Mesenchymal stem cell (in vitro differentiated cells and primary cell): ENCODE measurements at regions not wholly inside any gene's neighbourhood (a gene's known extent, or its start where the extent isn't known, plus 50 kb on each side); places are given as distances from the start of the nearest gene placed in this dataset.

Experiments used
- DNase-seq: peaks from one replicate; pipeline ENCODE4 v3.0.0-alpha.2; 2013
- H2AFZ ChIP-seq: one replicate; pipeline ENCODE4 v1.6.1; 2013; ENCODE audit warnings: low read depth, mild to moderate bottlenecking, control low read depth, inconsistent platforms, low read length, moderate library complexity
- H2AK5ac ChIP-seq: 2 replicates; pipeline ENCODE4 v1.6.1; 2013; ENCODE audit warnings: low read length, moderate library complexity, mild to moderate bottlenecking, inconsistent platforms; ENCODE audit not compliant: severe bottlenecking
- H2BK120ac ChIP-seq: one replicate; pipeline ENCODE4 v1.6.1; 2013; ENCODE audit warnings: low read depth, mild to moderate bottlenecking, inconsistent platforms, low read length, moderate library complexity
- H2BK12ac ChIP-seq, 2 experiments: one replicate each; pipeline ENCODE4 v1.6.1; 2013; ENCODE audit warnings: inconsistent platforms in 2 of 2, low read length in 2 of 2, mild to moderate bottlenecking in 2 of 2, moderate library complexity in 2 of 2, control low read depth in 1 of 2
- H2BK15ac ChIP-seq: one replicate; pipeline ENCODE4 v1.6.1; 2013; ENCODE audit warnings: mild to moderate bottlenecking, low read depth, inconsistent platforms; ENCODE audit not compliant: poor library complexity, severe bottlenecking
- H2BK5ac ChIP-seq: 2 replicates; pipeline ENCODE4 v1.6.1; 2013; ENCODE audit warnings: low read depth, mild to moderate bottlenecking, low read length, control low read depth, inconsistent platforms; ENCODE audit not compliant: poor library complexity, severe bottlenecking
- H3K14ac ChIP-seq, 2 experiments: one replicate each; pipeline ENCODE4 v1.6.1; 2013; ENCODE audit warnings: inconsistent platforms in 2 of 2, low read length in 2 of 2, control low read depth in 1 of 2, mild to moderate bottlenecking in 1 of 2, moderate library complexity in 1 of 2
- H3K18ac ChIP-seq, 2 experiments: one replicate each; pipeline ENCODE4 v1.6.1; 2013; ENCODE audit warnings: inconsistent platforms in 2 of 2, low read length in 2 of 2, control low read depth in 1 of 2, low read depth in 1 of 2, mild to moderate bottlenecking in 1 of 2
- H3K23ac ChIP-seq, 2 experiments: one replicate each; pipeline ENCODE4 v1.6.1; 2013; ENCODE audit warnings: inconsistent platforms in 2 of 2, low read length in 2 of 2, mild to moderate bottlenecking in 2 of 2, moderate library complexity in 2 of 2, control low read depth in 1 of 2
- H3K27ac ChIP-seq: 2 replicates; pipeline ENCODE4 v1.5.1; 2013; ENCODE audit warnings: mild to moderate bottlenecking, moderate library complexity, low read length, control low read depth, inconsistent platforms; ENCODE audit not compliant: poor library complexity, severe bottlenecking
- H3K27me3 ChIP-seq, 2 experiments: 2 replicates each; pipeline versions ENCODE4 v1.6.1 to v1.7.0; 2013; ENCODE audit warnings: low read length in 2 of 2, mild to moderate bottlenecking in 2 of 2, moderate library complexity in 2 of 2, control low read depth in 1 of 2, inconsistent platforms in 1 of 2; ENCODE audit not compliant: control insufficient read depth in 1 of 2, insufficient read depth in 1 of 2
- H3K36me3 ChIP-seq, 2 experiments: 2 replicates each; pipeline versions ENCODE4 v1.6.1 to v1.7.0; 2013; ENCODE audit warnings: low read length in 2 of 2, control low read depth in 1 of 2, inconsistent platforms in 1 of 2, low read depth in 1 of 2, mild to moderate bottlenecking in 1 of 2; ENCODE audit not compliant: insufficient read depth in 2 of 2, control insufficient read depth in 1 of 2
- H3K4ac ChIP-seq, 2 experiments: one replicate each; pipeline ENCODE4 v1.6.1; 2013; ENCODE audit warnings: inconsistent platforms in 2 of 2, low read length in 2 of 2, mild to moderate bottlenecking in 2 of 2, moderate library complexity in 2 of 2, control low read depth in 1 of 2, low read depth in 1 of 2
- H3K4me1 ChIP-seq: 2 replicates; pipeline ENCODE4 v1.6.1; 2013; ENCODE audit warnings: low read depth, low read length, control low read depth; ENCODE audit not compliant: control insufficient read depth, insufficient read depth
- H3K4me2 ChIP-seq: 2 replicates; pipeline ENCODE4 v1.6.1; 2013; ENCODE audit warnings: low read length, mild to moderate bottlenecking, inconsistent platforms; ENCODE audit not compliant: poor library complexity, severe bottlenecking
- H3K4me3 ChIP-seq, 2 experiments: 2 replicates each; pipeline versions ENCODE4 v1.5.1 to v1.7.0; 2013; ENCODE audit warnings: low read length in 2 of 2, mild to moderate bottlenecking in 2 of 2, control low read depth in 1 of 2, low read depth in 1 of 2; ENCODE audit not compliant: insufficient read depth in 1 of 2
- H3K79me1 ChIP-seq: replicated peaks from 2 replicates; pipeline ENCODE4 v1.6.1; 2013; ENCODE audit warnings: mild to moderate bottlenecking, control low read depth, low read length, inconsistent platforms; ENCODE audit not compliant: poor library complexity, severe bottlenecking
- H3K9ac ChIP-seq: 2 replicates; pipeline ENCODE4 v1.7.0; 2013; ENCODE audit warnings: mild to moderate bottlenecking, low read length, moderate library complexity
- H3K9me3 ChIP-seq: 2 replicates; pipeline ENCODE4 v1.7.0; 2013; ENCODE audit warnings: mild to moderate bottlenecking, low read length; ENCODE audit not compliant: control insufficient read depth
- H4K8ac ChIP-seq: one replicate; pipeline ENCODE4 v1.6.1; 2013; ENCODE audit warnings: inconsistent platforms, mild to moderate bottlenecking, low read length, moderate library complexity
- H4K91ac ChIP-seq: one replicate; pipeline ENCODE4 v1.6.1; 2013; ENCODE audit warnings: mild to moderate bottlenecking, low read length, inconsistent platforms
- WGBS: methylation state at CpG from one replicate; pipeline ENCODE4 v1.1.7; 2013; ENCODE audit warnings: mixed read lengths; 5-methylcytosine and 5-hydroxymethylcytosine counted together

DNA sequence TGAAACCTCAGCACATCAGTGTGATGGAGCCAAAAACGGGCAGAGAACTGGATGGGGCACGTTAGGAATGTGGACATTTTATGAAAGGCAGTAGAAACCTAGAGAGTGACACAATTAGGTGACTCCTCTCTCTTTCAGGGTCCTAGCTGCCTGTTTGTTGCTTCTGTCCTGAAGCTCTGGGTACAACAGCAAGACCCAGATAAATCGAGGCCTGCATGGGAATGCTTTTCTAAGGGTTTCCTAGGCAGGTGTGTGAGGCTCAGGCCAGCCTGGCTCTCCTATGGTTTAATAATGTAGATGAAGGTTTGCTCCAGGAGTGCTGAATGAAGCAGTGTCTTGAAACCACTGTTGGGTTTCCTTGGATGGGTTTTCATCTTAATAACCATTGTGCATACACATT lies 517.1 kb upstream of the RAB6C start:
- H4K91ac ChIP-seq, result no peak overlapping the region
- H3K18ac ChIP-seq, result no peak overlapping the region
- H3K9me3 ChIP-seq, result no peaks in the 10 kb centered on the region
- no peak overlapping the region for H2BK5ac ChIP-seq
- H3K27me3 ChIP-seq, result no peaks in the 10 kb centered on the region
- H3K79me1 ChIP-seq, result no peaks in the 10 kb centered on the region
- no peak overlapping the region for H2BK12ac ChIP-seq
- no peak overlapping the region for H2AFZ ChIP-seq
- H3K23ac ChIP-seq, result no peak overlapping the region
- no peak overlapping the region for H3K9ac ChIP-seq
- H2AK5ac ChIP-seq, result no peak overlapping the region
- no peak overlapping the region for H3K27ac ChIP-seq
- no peak overlapping the region for H4K8ac ChIP-seq
- H3K36me3 ChIP-seq, result no peaks in the 10 kb centered on the region
- H3K4me3 ChIP-seq, result no peak overlapping the region
- H3K4ac ChIP-seq, result no peak overlapping the region
- H2BK120ac ChIP-seq, result no peak overlapping the region
- no peak for DNase-seq
- no peak overlapping the region for H3K14ac ChIP-seq
- WGBS, result 31% methylated on average over 3 of the region's 3 CpGs
- H3K4me1 ChIP-seq, result no peaks in the 10 kb centered on the region
- no peak overlapping the region for H3K4me2 ChIP-seq
- no peak overlapping the region for H2BK15ac ChIP-seq

DNA sequence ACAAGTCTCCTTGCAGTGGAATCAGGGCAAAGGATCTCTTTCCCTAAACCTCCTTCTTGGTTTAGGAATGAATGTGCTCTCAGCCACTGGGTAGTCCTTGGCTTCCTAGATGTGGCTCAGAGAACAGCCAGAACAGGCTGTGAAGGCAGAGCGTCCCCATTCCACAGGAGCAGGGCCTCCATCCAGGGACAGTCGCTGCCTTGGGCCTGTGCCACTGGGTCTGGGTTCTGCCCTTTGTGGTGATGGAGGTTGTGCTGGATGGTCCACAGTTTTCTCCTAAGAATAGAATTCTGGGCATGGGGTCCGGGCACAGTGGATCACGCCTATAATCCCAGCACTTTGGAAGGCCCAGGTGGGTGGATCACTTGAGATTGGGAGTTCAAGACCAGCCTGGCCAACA lies 516.5 kb upstream of the RAB6C start:
- Histone ChIP-seq H3K9ac (no peak overlapping the region), H3K4me3 (no peak overlapping the region), H3K27me3 (no peaks in the 10 kb centered on the region), H3K4me1 (no peaks in the 10 kb centered on the region), H2BK12ac (no peak overlapping the region), H2BK120ac (no peak overlapping the region), H4K8ac (no peak overlapping the region), H2BK15ac (no peak overlapping the region), H3K23ac (no peak overlapping the region), H3K9me3 (no peaks in the 10 kb centered on the region), H3K18ac (no peak overlapping the region), H4K91ac (no peak overlapping the region), H2AK5ac (no peak overlapping the region), H2AFZ (no peak overlapping the region), H3K14ac (no peak overlapping the region), H3K27ac (no peak overlapping the region), H3K4ac (no peak overlapping the region), H3K79me1 (no peaks in the 10 kb centered on the region), H3K4me2 (no peak overlapping the region), H2BK5ac (no peak overlapping the region), H3K36me3 (no peaks in the 10 kb centered on the region)
- WGBS, result 79% methylated on average over 4 of the region's 4 CpGs
- no peak for DNase-seq

DNA sequence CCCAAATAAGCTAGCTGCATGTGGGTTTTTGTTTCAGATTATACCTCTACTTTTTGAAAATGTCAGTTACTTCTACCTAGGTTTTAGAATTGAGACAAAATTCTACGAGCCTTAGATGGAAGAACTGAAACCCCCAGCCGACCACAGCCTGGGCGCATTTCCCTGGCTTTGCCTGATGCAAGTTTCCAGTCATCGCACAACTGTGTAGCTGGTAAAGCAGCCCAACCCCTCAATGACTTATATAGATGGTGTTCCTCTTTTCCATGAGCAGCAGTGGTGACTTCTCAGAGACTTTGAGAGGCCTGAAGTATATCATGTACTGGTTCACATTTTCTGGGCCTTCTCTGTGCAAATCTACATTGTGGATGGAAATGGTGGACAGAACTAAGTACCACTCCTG lies 515.4 kb upstream of the RAB6C start:
- Histone ChIP-seq H2BK12ac (no peak overlapping the region), H2BK5ac (no peak overlapping the region), H3K4ac (no peak overlapping the region), H3K79me1 (no peaks in the 10 kb centered on the region), H3K4me2 (no peak overlapping the region), H2BK120ac (no peak overlapping the region), H3K9me3 (no peaks in the 10 kb centered on the region), H4K91ac (no peak overlapping the region), H3K9ac (no peak overlapping the region), H3K36me3 (no peaks in the 10 kb centered on the region), H3K23ac (no peak overlapping the region), H3K27me3 (no peaks in the 10 kb centered on the region), H2AK5ac (no peak overlapping the region), H2BK15ac (no peak overlapping the region), H2AFZ (no peak overlapping the region), H3K4me3 (no peak overlapping the region), H3K14ac (no peak overlapping the region), H3K18ac (no peak overlapping the region), H3K27ac (no peak overlapping the region), H4K8ac (no peak overlapping the region), H3K4me1 (no peaks in the 10 kb centered on the region)
- WGBS, result 87% methylated on average over 3 of the region's 4 CpGs
- no peak for DNase-seq

DNA sequence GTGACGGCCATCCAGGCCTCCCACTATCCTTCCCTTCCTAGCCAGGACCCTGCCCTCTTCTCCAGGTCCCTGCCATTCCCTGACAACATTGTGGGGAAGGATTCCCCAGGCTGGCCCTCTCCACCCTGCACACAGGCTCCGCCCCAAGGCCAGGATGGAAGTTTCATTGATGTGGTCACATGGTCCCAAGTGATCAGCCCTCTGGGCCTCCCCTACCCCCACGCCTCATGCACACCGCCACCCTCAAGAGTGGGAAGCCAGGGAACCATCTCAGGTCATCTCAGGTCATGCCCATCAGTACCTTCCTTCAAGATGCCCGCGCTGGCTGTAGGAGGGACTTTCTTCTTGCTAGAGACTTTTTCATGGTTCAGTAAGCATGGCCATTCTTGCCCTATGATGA lies 514.8 kb upstream of the RAB6C start:
- Histone ChIP-seq H2BK5ac (no peak overlapping the region), H3K9me3 (no peaks in the 10 kb centered on the region), H3K4ac (no peak overlapping the region), H3K27me3 (no peaks in the 10 kb centered on the region), H2BK15ac (no peak overlapping the region), H3K36me3 (no peaks in the 10 kb centered on the region), H3K4me2 (no peak overlapping the region), H3K18ac (no peak overlapping the region), H3K4me3 (no peak overlapping the region), H3K79me1 (no peaks in the 10 kb centered on the region), H4K8ac (no peak overlapping the region), H2AK5ac (no peak overlapping the region), H2BK120ac (no peak overlapping the region), H3K9ac (no peak overlapping the region), H4K91ac (no peak overlapping the region), H3K27ac (no peak overlapping the region), H3K14ac (no peak overlapping the region), H3K4me1 (no peaks in the 10 kb centered on the region), H2AFZ (no peak overlapping the region), H2BK12ac (no peak overlapping the region), H3K23ac (no peak overlapping the region)
- no peak for DNase-seq
- 87% methylated on average over 6 of the region's 6 CpGs for WGBS
